HEK293T (cell line): ENCODE measurements at regions not wholly inside any gene's neighbourhood (a gene's known extent, or its start where the extent isn't known, plus 50 kb on each side); places are given as distances from the start of the nearest gene placed in this dataset.

Experiments used
- CTCF ChIA-PET: fragments of 350-600 bp; formaldehyde crosslinking; extraction: SDS; loops from one replicate; lab custom pipeline; 2021; ENCODE audit warnings: antibody characterized with exemption, inconsistent platforms; lab: Yijun Ruan, JAX
- POLR2A ChIA-PET: fragments of 350-600 bp; formaldehyde crosslinking; extraction: SDS; loops from one replicate; lab custom pipeline; 2020; ENCODE audit warnings: antibody characterized with exemption, inconsistent platforms; lab: Yijun Ruan, JAX
- DNase-seq: peaks from one replicate; pipeline ENCODE4 v3.0.0; 2012; ENCODE audit warnings: mixed read lengths; ENCODE audit errors: extremely low spot score
- ARNT ChIP-seq: fragments of 450-650 bp; IDR thresholded peaks from 2 replicates; pipeline ENCODE4 v1.6.1; 2017; ENCODE audit warnings: mild to moderate bottlenecking
- BHLHE40 ChIP-seq: fragments of 450-650 bp; IDR thresholded peaks from 2 replicates; pipeline ENCODE4 v1.6.1; 2016; ENCODE audit warnings: mild to moderate bottlenecking, moderate library complexity, borderline replicate concordance
- CTBP1 ChIP-seq: fragments of 450-650 bp; IDR thresholded peaks from 2 replicates; pipeline ENCODE4 v1.6.1; 2016; ENCODE audit warnings: borderline replicate concordance
- ELF4 ChIP-seq: fragments of 450-650 bp; IDR thresholded peaks from 2 replicates; pipeline ENCODE4 v1.6.1; 2017; ENCODE audit warnings: antibody characterized with exemption
- FOXA1 ChIP-seq: fragments of 450-650 bp; IDR thresholded peaks from 2 replicates; pipeline ENCODE4 v1.6.1; 2016; ENCODE audit warnings: mild to moderate bottlenecking
- FOXK2 ChIP-seq: fragments of 450-650 bp; IDR thresholded peaks from 2 replicates; pipeline ENCODE4 v1.6.1; 2016; ENCODE audit warnings: mild to moderate bottlenecking
- FOXM1 ChIP-seq: fragments of 450-650 bp; IDR thresholded peaks from 2 replicates; pipeline ENCODE4 v1.6.1; 2017; ENCODE audit warnings: mild to moderate bottlenecking, borderline replicate concordance
- HDGF ChIP-seq: fragments of 450-650 bp; IDR thresholded peaks from 2 replicates; pipeline ENCODE4 v1.6.1; 2017; ENCODE audit warnings: antibody characterized with exemption, borderline replicate concordance
- L3MBTL2 ChIP-seq: fragments of 450-650 bp; conservative IDR thresholded peaks from 2 replicates; pipeline ENCODE4 v1.6.1; 2016; ENCODE audit warnings: mild to moderate bottlenecking
- LEF1 ChIP-seq: fragments of 450-650 bp; IDR thresholded peaks from 2 replicates; pipeline ENCODE4 v1.6.1; 2017; ENCODE audit warnings: mild to moderate bottlenecking, borderline replicate concordance
- NFRKB ChIP-seq: fragments of 450-650 bp; IDR thresholded peaks from 2 replicates; pipeline ENCODE4 v1.6.1; 2016; ENCODE audit warnings: mild to moderate bottlenecking, moderate library complexity
- PKNOX1 ChIP-seq: fragments of 450-650 bp; IDR thresholded peaks from 2 replicates; pipeline ENCODE4 v1.6.1; 2016
- SP1 ChIP-seq: fragments of 450-650 bp; IDR thresholded peaks from 2 replicates; pipeline ENCODE4 v1.6.1; 2017
- SUZ12 ChIP-seq: fragments of 450-650 bp; IDR thresholded peaks from 2 replicates; pipeline ENCODE4 v1.6.1; 2016; ENCODE audit warnings: mild to moderate bottlenecking
- TARDBP ChIP-seq: fragments of 450-650 bp; IDR thresholded peaks from 2 replicates; pipeline ENCODE4 v1.6.1; 2016
- ZNF384 ChIP-seq: fragments of 450-650 bp; IDR thresholded peaks from 2 replicates; pipeline ENCODE4 v1.6.1; 2016

- ChIA-PET POLR2A (no interaction called here), CTCF (no interaction called here)
- TF ChIP-seq FOXA1 (no peak), FOXM1 (no peak), LEF1 (no peak), TARDBP (no peak), HDGF (no peak), PKNOX1 (no peak), L3MBTL2 (no peak), FOXK2 (no peak), ZNF384 (no peak)
- no peak for DNase-seq
These were observed 198.4 kb upstream of the ZNF536 start for GRCh38 chr19:30173593-30174356.

GRCh38 chr19:30174357-30174645 is 197.9 kb upstream of the ZNF536 start:
- ChIA-PET CTCF (no interaction called here), POLR2A (no interaction called here)
- DNase-seq: no peak
- no peak for TF ChIP-seq FOXM1
- no peak for TF ChIP-seq LEF1
- TF ChIP-seq ELF4: no peak
- no peak for TF ChIP-seq FOXK2
- no peak for TF ChIP-seq SUZ12
- TF ChIP-seq HDGF: no peak
- TF ChIP-seq L3MBTL2: no peak
- no peak for TF ChIP-seq FOXA1
- TF ChIP-seq ARNT: no peak
- TF ChIP-seq ZNF384: no peak

- ChIA-PET POLR2A (no interaction called here), CTCF (no interaction called here)
- no peak for TF ChIP-seq FOXK2
- no peak for TF ChIP-seq SP1
- TF ChIP-seq PKNOX1: no peak
- no peak for TF ChIP-seq SUZ12
- TF ChIP-seq LEF1: no peak
- no peak for TF ChIP-seq BHLHE40
- no peak for TF ChIP-seq FOXA1
- TF ChIP-seq ELF4: no peak
- TF ChIP-seq FOXM1: no peak
- no peak for TF ChIP-seq L3MBTL2
- TF ChIP-seq NFRKB: no peak
- no peak for DNase-seq
These were observed 197.4 kb upstream of the ZNF536 start for GRCh38 chr19:30174791-30175190.

GRCh38 chr19:30175987-30176386 is 196.2 kb upstream of the ZNF536 start:
- CTCF ChIA-PET: no interaction called here
- POLR2A ChIA-PET: no interaction called here
- TF ChIP-seq SUZ12 (no peak), BHLHE40 (no peak), HDGF (no peak), LEF1 (no peak), FOXM1 (no peak), FOXA1 (no peak)
- no peak for DNase-seq

- no peak for DNase-seq
- CTCF ChIA-PET: no interaction called here
- TF ChIP-seq ELF4: no peak
- no peak for TF ChIP-seq TARDBP
- TF ChIP-seq HDGF: no peak
- TF ChIP-seq ARNT: no peak
- TF ChIP-seq ZNF384: no peak
- no peak for TF ChIP-seq NFRKB
- no peak for TF ChIP-seq BHLHE40
- TF ChIP-seq L3MBTL2: no peak
- no peak for TF ChIP-seq SUZ12
- TF ChIP-seq FOXM1: no peak
- no peak for TF ChIP-seq SP1
- TF ChIP-seq FOXK2: no peak
- no peak for TF ChIP-seq CTBP1
- TF ChIP-seq LEF1: no peak
- TF ChIP-seq PKNOX1: no peak
- no peak for TF ChIP-seq FOXA1
- POLR2A ChIA-PET: no interaction called here
These were observed 193.3 kb upstream of the ZNF536 start for GRCh38 chr19:30178721-30179402.

- DNase-seq: no peak
- POLR2A ChIA-PET: no interaction called here
- CTCF ChIA-PET: no interaction called here
- no peak for TF ChIP-seq FOXK2
- TF ChIP-seq FOXA1: no peak
- TF ChIP-seq NFRKB: no peak
- no peak for TF ChIP-seq BHLHE40
- TF ChIP-seq TARDBP: no peak
- no peak for TF ChIP-seq ARNT
- no peak for TF ChIP-seq ZNF384
- no peak for TF ChIP-seq LEF1
- no peak for TF ChIP-seq PKNOX1
- TF ChIP-seq L3MBTL2: no peak
- TF ChIP-seq SUZ12: no peak
These were observed 191.5 kb upstream of the ZNF536 start for GRCh38 chr19:30180691-30181090.
